Keratinocyte (primary cell): ENCODE measurements at regions not wholly inside any gene's neighbourhood (a gene's known extent, or its start where the extent isn't known, plus 50 kb on each side); places are given as distances from the start of the nearest gene placed in this dataset.
"Not testable (repeated sequence)": the region's sequence is repeated elsewhere in the genome, so short reads cannot be mapped to it uniquely, and the experiment has no call there.

ENCODE experiments used
- DNase-seq: peaks from one replicate; pipeline ENCODE4 v3.0.0-alpha.2; 2011; ENCODE audit warnings: low read depth, missing footprints, low spot score
- FAIRE-seq: peaks from 2 replicates; lab custom pipeline; 2011; peaks lifted over from hg19 to GRCh38; lab: Jason Lieb, UNC
- H2AFZ ChIP-seq: 2 replicates; pipeline ENCODE4 v1.6.0; 2012; ENCODE audit warnings: low read length, control low read depth, inconsistent platforms; ENCODE audit not compliant: control insufficient read depth
- H3K27ac ChIP-seq: 2 replicates; pipeline ENCODE4 v1.5.1; 2011; ENCODE audit warnings: low read length; ENCODE audit not compliant: control insufficient read depth, insufficient read depth
- H3K27me3 ChIP-seq: 3 replicates; pipeline ENCODE4 v1.6.0; 2011; ENCODE audit warnings: low read length; ENCODE audit not compliant: control insufficient read depth, insufficient read depth; ENCODE audit errors: extremely low read depth
- H3K36me3 ChIP-seq, 2 experiments: 2 replicates in 1 of 2; 3 replicates in 1 of 2; pipeline ENCODE4 v1.5.1; 2011; ENCODE audit warnings: low read length in 2 of 2, mild to moderate bottlenecking in 1 of 2; ENCODE audit not compliant: control insufficient read depth in 2 of 2, insufficient read depth in 2 of 2; ENCODE audit errors: extremely low read depth in 1 of 2
- H3K4me1 ChIP-seq: 3 replicates; pipeline ENCODE4 v1.5.1; 2011; ENCODE audit warnings: low read length; ENCODE audit not compliant: control insufficient read depth, insufficient read depth; ENCODE audit errors: extremely low read depth
- H3K4me2 ChIP-seq: 3 replicates; pipeline ENCODE4 v1.6.0; 2011; ENCODE audit warnings: low read depth, low read length; ENCODE audit not compliant: control insufficient read depth, insufficient read depth; ENCODE audit errors: extremely low read depth
- H3K4me3 ChIP-seq, 3 experiments: fragments of 200-600 bp in 1 of 3; sonication (generic) in 1 of 3; 2 replicates in 2 of 3; 3 replicates in 1 of 3; pipeline ENCODE4 v1.5.1; 2011 to 2016; ENCODE audit warnings: low read length in 3 of 3, mild to moderate bottlenecking in 3 of 3, control low read depth in 2 of 3, inconsistent platforms in 1 of 3, low read depth in 1 of 3, mixed read lengths in 1 of 3, mixed run types in 1 of 3, moderate library complexity in 1 of 3; ENCODE audit not compliant: control insufficient read depth in 2 of 3, insufficient read depth in 2 of 3; ENCODE audit errors: extremely low read depth in 1 of 3
- H3K79me2 ChIP-seq: 2 replicates; pipeline ENCODE4 v1.6.0; 2012; ENCODE audit warnings: low read length; ENCODE audit not compliant: control insufficient read depth, insufficient read depth
- H3K9ac ChIP-seq: 3 replicates; pipeline ENCODE4 v1.6.0; 2011; ENCODE audit warnings: low read length; ENCODE audit not compliant: control insufficient read depth, insufficient read depth; ENCODE audit errors: extremely low read depth
- H3K9me1 ChIP-seq: 3 replicates; pipeline ENCODE4 v1.6.0; 2011; ENCODE audit warnings: low read length; ENCODE audit not compliant: control insufficient read depth, insufficient read depth; ENCODE audit errors: extremely low read depth
- H3K9me3 ChIP-seq: 2 replicates; pipeline ENCODE4 v1.5.1; 2012; ENCODE audit warnings: low read depth, low read length; ENCODE audit not compliant: control insufficient read depth
- H4K20me1 ChIP-seq: 3 replicates; pipeline ENCODE4 v1.6.0; 2011; ENCODE audit warnings: low read length; ENCODE audit not compliant: control insufficient read depth, insufficient read depth; ENCODE audit errors: extremely low read depth
- CTCF ChIP-seq, 3 experiments: IDR thresholded peaks in 1 of 3; conservative IDR thresholded peaks in 1 of 3; optimal IDR thresholded peaks in 1 of 3; 2 replicates in 2 of 3; 3 replicates in 1 of 3; pipeline versions ENCODE3 to v1.5.1; 2011; ENCODE audit warnings: low read length in 3 of 3, mild to moderate bottlenecking in 3 of 3, moderate library complexity in 2 of 3, control low read depth in 1 of 3, inconsistent platforms in 1 of 3; ENCODE audit not compliant: insufficient read depth in 2 of 3; ENCODE audit errors: extremely low read depth in 1 of 3
- EZH2 ChIP-seq: IDR thresholded peaks from one replicate; pipeline ENCODE4 v1.6.1; 2012; ENCODE audit warnings: inconsistent platforms, mild to moderate bottlenecking, low read length, moderate library complexity
- dilution Hi-C: fragments of 300-500 bp; cut with MboI; formaldehyde crosslinking; loops from one replicate; pipeline ENCODE4 v1.7.0; 2020; ENCODE audit warnings: low sequenced_read_pairs; ENCODE audit not compliant: extremely low pct_ligation_motif_present

- H2AFZ ChIP-seq: no peak overlapping the region
- dilution Hi-C loops: no loop called here
- no peaks in the 10 kb centered on the region for H3K27me3 ChIP-seq
- H3K4me1 ChIP-seq: no peaks in the 10 kb centered on the region
- H3K4me3 ChIP-seq: no peak overlapping the region
- H3K9me3 ChIP-seq: peaks cover 6% of the 10 kb centered on the region
- no peak for FAIRE-seq
- H3K36me3 ChIP-seq: no peaks in the 10 kb centered on the region
- no peak overlapping the region for H3K9ac ChIP-seq
- H3K79me2 ChIP-seq: no peaks in the 10 kb centered on the region
- H4K20me1 ChIP-seq: no peaks in the 10 kb centered on the region
- H3K4me2 ChIP-seq: no peak overlapping the region
- no peak overlapping the region for H3K27ac ChIP-seq
- no peaks in the 10 kb centered on the region for H3K9me1 ChIP-seq
- TF ChIP-seq EZH2 (no peak), CTCF (optimal IDR thresholded peaks at IDR 0.05 in 1 of 3, IDR thresholded peaks at IDR 0.05 in 1 of 3, conservative IDR thresholded peaks at IDR 0.05 in 1 of 3; ENCODE audit: extremely low read depth in 1 of 3, insufficient read depth in 2 of 3, low read length in 3 of 3) (no peak)
- no peak for DNase-seq
Measured at GRCh38 chrX:1023676-1024075, 188.8 kb downstream of the CRLF2 start.

GRCh38 chrX:1021314-1021993, 191.0 kb downstream of the CRLF2 start:
- H3K36me3 ChIP-seq, H3K27ac ChIP-seq, dilution Hi-C loops, H3K4me1 ChIP-seq, H4K20me1 ChIP-seq, H3K4me2 ChIP-seq, DNase-seq, H3K27me3 ChIP-seq, H2AFZ ChIP-seq, H3K9me3 ChIP-seq, H3K4me3 ChIP-seq, H3K9me1 ChIP-seq, H3K9ac ChIP-seq, H3K79me2 ChIP-seq, FAIRE-seq: not testable (repeated sequence)

GRCh38 chrX:1020634-1021166, 191.7 kb downstream of the CRLF2 start:
- Histone ChIP-seq H3K36me3 (no peaks in the 10 kb centered on the region), H3K4me2 (no peak overlapping the region), H3K9me3 (peaks cover 2% of the 10 kb centered on the region), H3K4me1 (no peaks in the 10 kb centered on the region), H3K27ac (no peak overlapping the region), H3K9ac (no peak overlapping the region), H2AFZ (no peak overlapping the region), H3K27me3 (no peaks in the 10 kb centered on the region), H3K79me2 (no peaks in the 10 kb centered on the region), H4K20me1 (no peaks in the 10 kb centered on the region), H3K9me1 (no peaks in the 10 kb centered on the region), H3K4me3 (no peak overlapping the region)
- dilution Hi-C loops: no loop called here
- DNase-seq (no peak), FAIRE-seq (no peak)
- no peak for TF ChIP-seq EZH2
- TF ChIP-seq CTCF (optimal IDR thresholded peaks at IDR 0.05 in 1 of 3, IDR thresholded peaks at IDR 0.05 in 1 of 3, conservative IDR thresholded peaks at IDR 0.05 in 1 of 3; ENCODE audit: extremely low read depth in 1 of 3, insufficient read depth in 2 of 3, low read length in 3 of 3): no peak

GRCh38 chrX:1016926-1017325, 195.5 kb downstream of the CRLF2 start:
- H3K79me2 ChIP-seq, DNase-seq, H3K27me3 ChIP-seq, H3K27ac ChIP-seq, H3K4me2 ChIP-seq, FAIRE-seq, H3K36me3 ChIP-seq, H3K9me3 ChIP-seq, H3K9ac ChIP-seq, H3K4me1 ChIP-seq, H2AFZ ChIP-seq, H3K4me3 ChIP-seq, H4K20me1 ChIP-seq, H3K9me1 ChIP-seq, dilution Hi-C loops: not testable (repeated sequence)
